ENCODE measurements at regions not wholly inside any gene's neighbourhood (a gene's known extent, or its start where the extent isn't known, plus 50 kb on each side); places are given as distances from the start of the nearest gene placed in this dataset.
A peak's percentile ranks its signal among the peaks of the same experiment; 100 is the strongest.

GRCh38 chr17:34733333-34733732 is 154.0 kb downstream of the TMEM132E start:
- no peak for DNase-seq

- DNase-seq: no peak
Measured at GRCh38 chr17:34730816-34731215, 151.4 kb downstream of the TMEM132E start.

GRCh38 chr17:34728771-34729310 is 149.5 kb downstream of the TMEM132E start:
- DNase-seq: no peak

DNA sequence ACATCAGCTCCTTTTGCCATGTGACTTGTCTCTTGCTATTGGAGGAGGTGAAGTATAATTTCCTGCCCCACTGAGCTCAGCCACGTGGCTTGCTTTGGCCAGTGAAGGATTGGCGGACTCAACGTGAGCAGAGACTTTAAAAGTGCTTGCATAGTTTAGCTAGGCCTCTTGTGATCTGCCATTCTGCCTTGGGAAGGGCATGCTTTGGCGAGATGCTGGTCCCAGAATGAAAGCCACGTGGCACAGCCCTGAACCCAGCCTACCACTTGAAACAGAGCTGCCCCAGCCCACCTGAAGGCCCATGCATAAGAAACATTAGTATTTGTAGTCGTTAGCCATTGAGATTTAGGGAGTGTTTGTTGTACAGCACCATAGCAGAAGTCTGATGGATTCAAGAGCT is 148.2 kb downstream of the TMEM132E start:
- no peak for DNase-seq

- DNase-seq: no peak
Measured at GRCh38 chr17:34726536-34727384, 147.4 kb downstream of the TMEM132E start.

DNA sequence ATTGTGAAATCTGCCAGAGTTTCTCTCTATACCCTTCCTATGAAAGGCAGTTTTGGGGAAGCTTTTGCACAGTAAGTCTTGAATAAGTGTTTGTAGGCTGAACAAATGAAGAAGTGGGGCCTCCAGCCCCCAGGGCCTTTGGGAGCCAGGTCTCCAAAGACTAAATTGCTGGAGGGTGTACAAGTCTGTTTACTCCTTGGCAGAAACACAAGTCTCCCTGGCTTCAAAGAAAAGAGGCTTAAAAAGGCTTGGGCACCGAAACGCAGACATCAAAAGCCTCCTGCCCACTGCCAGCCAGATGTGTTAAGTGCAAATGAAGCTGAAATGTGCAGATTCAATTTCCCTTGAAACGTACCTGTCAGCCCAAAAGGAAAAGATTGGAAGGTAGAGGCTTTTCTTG is 146.3 kb downstream of the TMEM132E start:
- DNase-seq: no peak

DNA sequence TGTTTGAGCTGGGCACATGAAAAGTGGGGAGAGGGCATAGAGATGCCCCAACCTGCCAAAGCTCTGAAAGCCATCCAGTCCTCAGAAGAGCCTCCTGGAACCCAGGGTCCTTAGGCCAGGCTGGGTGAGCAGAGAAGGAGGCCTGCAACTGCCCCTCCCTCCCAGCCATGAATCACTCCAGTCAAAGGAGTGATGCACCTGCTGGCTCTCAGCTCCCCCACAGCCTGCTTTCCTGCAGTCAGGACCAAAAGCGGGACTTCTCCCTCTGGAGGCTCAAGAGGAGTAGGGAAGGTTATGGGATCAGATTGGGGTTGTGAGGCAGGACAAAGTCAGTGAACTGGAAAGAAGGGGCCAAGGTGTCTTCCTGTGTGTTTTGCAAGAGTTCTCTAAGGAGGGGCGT is 145.6 kb downstream of the TMEM132E start:
- DNase-seq: no peak

GRCh38 chr17:34723875-34724274 is 144.5 kb downstream of the TMEM132E start:
- no peak for DNase-seq

DNA sequence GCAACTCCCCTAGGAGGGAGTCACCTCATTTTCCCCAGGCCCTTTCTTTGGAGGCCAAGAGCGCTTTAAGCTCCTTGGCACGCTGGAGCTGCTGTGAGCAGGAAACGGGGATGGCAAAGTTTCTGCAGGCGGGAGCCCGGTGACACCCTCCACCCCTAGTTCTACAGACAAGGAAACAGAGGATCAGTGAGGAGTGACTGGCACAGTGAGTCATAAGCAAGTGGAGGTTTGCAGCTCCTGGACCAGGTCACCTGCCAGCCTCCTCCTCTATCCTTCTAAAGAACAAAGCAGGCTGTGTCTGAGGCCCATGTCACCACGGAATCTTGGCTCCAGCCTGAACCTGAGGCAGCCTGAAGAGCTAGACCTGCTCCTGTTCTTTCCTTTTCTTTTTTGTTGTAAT is 141.9 kb downstream of the TMEM132E start:
- DNase-seq: no peak

GRCh38 chr17:34720760-34721159 is 141.4 kb downstream of the TMEM132E start:
- peak in 1 of 3 donors; percentile 13 for DNase-seq

DNA sequence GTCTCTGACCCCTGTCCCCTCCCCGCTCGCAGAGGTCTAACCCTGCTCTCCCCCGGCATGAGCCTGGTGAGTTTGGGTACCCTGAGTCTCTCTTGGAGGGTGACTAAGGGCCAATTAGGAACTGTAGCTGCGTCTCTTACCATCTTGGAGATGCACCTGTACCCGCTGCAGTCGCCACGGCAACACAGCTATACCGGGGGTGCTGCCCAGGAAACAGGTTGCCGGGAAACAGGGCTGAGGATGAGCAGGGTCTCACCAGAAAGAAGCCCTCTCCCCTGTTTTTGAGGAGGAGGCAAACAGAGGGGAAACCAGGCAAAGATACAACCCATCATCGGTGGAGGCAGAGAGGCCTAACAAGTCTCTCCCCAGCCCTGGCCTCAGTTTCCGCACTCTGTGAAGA is 140.2 kb downstream of the TMEM132E start:
- no peak for DNase-seq

GRCh38 chr17:34717092-34717491 is 137.7 kb downstream of the TMEM132E start:
- no peak for DNase-seq

DNA sequence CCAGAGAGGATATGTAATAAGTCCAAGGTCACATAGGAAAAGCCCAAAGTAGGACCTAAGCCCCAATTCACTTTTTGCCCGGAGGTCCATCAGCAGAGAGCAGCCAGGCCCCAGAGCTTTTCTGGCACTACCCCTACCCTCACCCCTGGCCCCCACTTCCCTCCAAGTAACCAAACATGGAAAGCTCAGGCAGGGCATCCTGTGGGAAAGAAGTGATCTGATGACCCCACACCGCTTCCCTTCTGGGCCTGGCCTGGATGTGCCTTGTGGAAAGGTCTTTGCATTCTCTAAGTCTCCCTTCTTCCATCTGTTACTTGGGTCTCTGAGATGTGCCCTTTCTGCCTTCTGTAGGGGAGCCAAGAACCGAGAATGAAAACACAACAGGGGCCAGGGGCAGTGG is 136.9 kb downstream of the TMEM132E start:
- no peak for DNase-seq

DNA sequence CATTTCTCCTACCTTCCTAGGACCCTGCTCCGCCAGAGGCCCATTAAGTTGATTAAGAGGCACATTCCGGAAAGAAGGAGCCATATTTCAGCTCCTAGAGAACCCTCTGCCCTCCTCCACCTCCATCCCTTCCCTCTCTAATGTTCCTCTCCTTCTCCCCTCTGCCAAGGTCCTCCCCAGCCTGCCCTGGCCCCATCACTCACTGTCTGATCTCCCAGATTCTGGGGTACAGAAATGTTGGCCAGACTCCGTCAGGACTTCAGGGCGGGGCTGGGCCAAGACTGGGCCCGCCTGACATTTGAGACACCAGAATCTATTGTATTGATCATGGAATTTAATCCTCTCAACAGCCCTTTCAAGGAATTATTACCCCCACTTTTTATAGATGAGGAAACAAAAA is 136.1 kb downstream of the TMEM132E start:
- no peak for DNase-seq

DNA sequence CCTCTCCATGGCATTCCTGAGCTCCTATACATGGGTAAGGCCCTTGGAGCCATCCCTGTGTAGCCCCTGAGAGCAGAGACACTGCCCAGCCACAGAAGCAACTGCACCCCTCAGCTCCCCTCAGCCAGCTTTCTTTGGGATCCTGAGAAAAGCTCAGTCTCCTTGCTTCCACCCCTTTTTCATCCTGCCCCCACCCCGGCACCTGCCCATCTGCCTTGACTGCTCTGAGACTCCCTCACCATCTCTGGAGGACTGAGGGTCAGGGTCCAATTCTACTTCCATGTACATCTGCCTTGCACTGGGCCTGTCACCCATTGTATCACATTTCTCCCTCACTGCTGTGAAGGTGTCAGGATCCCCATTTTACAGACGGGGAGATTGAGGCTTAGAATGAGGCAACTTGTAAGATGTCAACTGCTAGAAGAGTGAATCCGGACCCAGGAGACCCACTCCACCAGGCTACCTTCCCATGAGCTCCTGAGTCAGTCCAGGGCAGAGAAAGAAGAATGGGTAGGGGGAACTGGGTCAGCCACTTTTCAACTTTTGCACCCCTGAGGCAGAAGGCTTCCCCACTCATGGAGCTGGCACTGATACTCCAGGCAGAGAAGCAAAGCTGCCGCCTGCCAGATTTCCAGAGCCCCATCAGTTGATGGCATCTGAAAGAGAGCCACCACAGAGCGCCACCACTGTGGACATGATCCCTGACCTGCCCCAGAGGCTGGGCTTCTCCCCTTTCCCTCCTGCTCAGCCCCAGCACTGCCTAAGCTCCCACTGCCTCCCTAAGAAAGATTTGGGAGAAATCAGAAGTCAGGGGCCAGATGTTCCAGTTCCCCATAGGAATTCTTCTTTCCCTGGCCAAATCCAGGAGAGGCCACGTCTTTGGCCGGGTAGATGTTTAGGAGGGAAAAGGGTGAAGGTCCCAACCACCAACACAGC is 135.4 kb downstream of the TMEM132E start:
- DNase-seq: no peak

DNA sequence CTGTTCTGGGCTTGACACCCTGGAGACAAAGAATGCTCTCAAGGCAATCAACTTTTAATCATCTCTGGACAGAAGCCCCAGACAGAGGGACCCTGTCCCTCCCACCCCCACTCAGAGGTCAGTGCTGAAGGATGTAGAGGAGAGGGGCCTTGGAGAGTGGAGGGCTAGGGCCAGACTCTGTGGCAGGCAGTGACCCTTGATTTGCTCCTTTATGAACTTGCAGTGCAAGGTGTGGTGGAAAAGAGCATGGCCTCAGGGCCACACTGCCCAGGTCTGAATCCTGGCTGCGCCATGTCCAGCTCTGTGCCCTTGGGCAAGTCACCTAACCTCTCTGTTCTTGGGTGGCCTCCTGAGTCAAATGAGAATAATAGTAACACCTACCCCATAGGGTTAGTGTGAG is 134.3 kb downstream of the TMEM132E start:
- no peak for DNase-seq

GRCh38 chr17:34712481-34713195 is 133.3 kb downstream of the TMEM132E start:
- no peak for DNase-seq

DNA sequence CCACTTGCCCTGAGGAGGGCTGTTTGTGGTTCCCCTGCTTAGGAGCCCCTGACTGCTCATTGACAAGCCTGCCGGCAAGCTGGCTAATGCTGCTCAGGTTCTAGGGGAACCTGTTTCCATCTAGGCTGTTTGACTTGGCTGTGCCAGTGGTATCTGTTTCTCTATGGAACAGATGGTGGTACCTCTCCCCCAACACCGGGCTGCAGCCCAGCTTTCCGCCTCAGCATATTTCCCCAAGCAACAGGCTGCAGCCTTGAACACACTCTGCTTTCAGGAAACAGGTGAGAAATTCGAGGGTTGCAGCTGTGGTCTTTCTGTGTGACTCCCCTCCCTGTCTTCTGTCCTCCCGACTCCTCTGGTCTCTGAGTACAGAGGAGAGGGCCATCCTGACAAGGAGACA is 132.3 kb downstream of the TMEM132E start:
- DNase-seq: no peak

GRCh38 chr17:34710226-34710625 is 130.8 kb downstream of the TMEM132E start:
- no peak for DNase-seq

GRCh38 chr17:34709158-34709754 is 129.9 kb downstream of the TMEM132E start:
- no peak for DNase-seq

- peak in 2 of 3 donors; percentile 38 to 54 for DNase-seq
Measured at GRCh38 chr17:34706029-34706428, 126.6 kb downstream of the TMEM132E start.

GRCh38 chr17:34703533-34703932 is 124.2 kb downstream of the TMEM132E start:
- peak; percentile 50 to 78 (median 54) for DNase-seq

Data from suppressor macrophage treated with lipopolysaccharide for 1 hour (primary cell).